ENCODE measurements at regions not wholly inside any gene's neighbourhood (a gene's known extent, or its start where the extent isn't known, plus 50 kb on each side); places are given as distances from the start of the nearest gene placed in this dataset.
"Not testable (repeated sequence)": the region's sequence is repeated elsewhere in the genome, so short reads cannot be mapped to it uniquely, and the experiment has no call there.

DNA sequence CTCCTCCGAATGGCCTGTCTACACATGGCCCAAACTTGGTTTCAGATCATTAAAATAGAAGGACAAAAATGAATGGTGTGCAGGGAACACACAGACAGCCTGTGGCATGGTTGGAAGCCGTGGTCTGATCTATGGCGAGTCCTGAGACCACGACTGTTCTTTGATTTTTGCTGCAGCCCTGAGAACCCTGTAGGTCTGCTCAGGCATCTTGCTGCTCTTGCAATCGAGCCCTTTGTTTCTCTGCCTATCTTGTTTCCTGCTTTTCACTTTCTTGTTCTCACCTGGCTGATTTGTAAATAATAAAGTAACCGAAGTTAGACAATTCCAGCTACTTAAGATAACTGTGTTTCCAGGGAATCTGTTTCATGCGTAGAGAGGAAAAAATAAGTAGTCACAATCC is 54.1 kb upstream of the NBPF9 start:
- CTCF ChIA-PET; H3K27ac Mint-ChIP-seq (ENCODE audit: unreplicated experiment); H3K9me3 Mint-ChIP-seq (ENCODE audit: low read depth, unreplicated experiment); BruUV-seq (replicated peaks); intact Hi-C loops (cut with micrococcal nuclease; ENCODE audit: unreplicated experiment); H3K36me3 Mint-ChIP-seq (ENCODE audit: insufficient read depth, unreplicated experiment); H3K4me3 Mint-ChIP-seq (ENCODE audit: low read depth, unreplicated experiment); DNase-seq; H3K27me3 Mint-ChIP-seq (ENCODE audit: unreplicated experiment): not testable (repeated sequence)
- peaks cover 11% of the 10 kb centered on the region for H3K4me1 Mint-ChIP-seq (ENCODE audit: low read depth, unreplicated experiment)

DNA sequence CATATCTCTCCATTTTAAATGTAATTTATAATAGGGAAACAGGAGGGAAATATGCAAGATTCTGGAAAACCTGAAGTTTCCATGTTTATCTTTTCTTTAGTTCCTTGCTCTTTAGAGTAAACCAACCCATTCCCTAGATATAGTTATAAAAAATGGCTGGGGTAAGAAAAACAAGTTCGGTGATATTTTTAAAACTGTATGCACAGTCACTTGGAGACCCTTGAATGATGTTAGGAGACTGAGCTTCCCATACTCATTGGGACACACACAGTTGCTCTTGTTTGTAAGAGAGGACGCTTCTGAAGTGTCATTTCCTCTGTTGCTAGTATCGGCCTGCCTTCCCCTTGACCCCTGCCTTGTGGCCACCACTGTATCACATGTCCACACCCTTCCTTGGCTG is 55.0 kb upstream of the NBPF9 start:
- CTCF ChIA-PET; DNase-seq; H3K9me3 Mint-ChIP-seq (ENCODE audit: low read depth, unreplicated experiment); BruUV-seq (replicated peaks); H3K4me3 Mint-ChIP-seq (ENCODE audit: low read depth, unreplicated experiment); H3K36me3 Mint-ChIP-seq (ENCODE audit: insufficient read depth, unreplicated experiment); H3K27ac Mint-ChIP-seq (ENCODE audit: unreplicated experiment); H3K27me3 Mint-ChIP-seq (ENCODE audit: unreplicated experiment); intact Hi-C loops (cut with micrococcal nuclease; ENCODE audit: unreplicated experiment): not testable (repeated sequence)
- peaks cover 11% of the 10 kb centered on the region for H3K4me1 Mint-ChIP-seq (ENCODE audit: low read depth, unreplicated experiment)

DNA sequence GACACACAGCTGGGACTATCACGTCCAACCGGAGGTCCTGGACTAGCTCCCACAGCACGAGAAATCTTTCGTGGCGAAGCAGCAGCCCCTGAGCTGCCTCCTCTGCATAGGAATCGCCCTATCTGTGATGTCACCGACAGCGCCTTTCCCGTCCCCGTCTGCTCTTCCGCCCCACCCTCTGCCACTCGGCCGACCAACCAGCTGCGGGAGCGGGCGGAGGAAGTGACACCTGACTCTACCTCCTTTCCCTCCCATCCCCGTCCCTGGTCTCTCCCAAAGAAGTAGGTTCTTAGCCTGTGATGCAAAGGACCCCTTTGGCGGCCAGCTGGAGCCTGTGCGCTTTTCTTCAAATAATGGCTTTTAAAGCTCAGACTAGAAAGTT is 59.7 kb upstream of the NBPF9 start:
- CTCF ChIA-PET; intact Hi-C loops (cut with micrococcal nuclease; ENCODE audit: unreplicated experiment); H3K9me3 Mint-ChIP-seq (ENCODE audit: low read depth, unreplicated experiment); DNase-seq; H3K36me3 Mint-ChIP-seq (ENCODE audit: insufficient read depth, unreplicated experiment); H3K27me3 Mint-ChIP-seq (ENCODE audit: unreplicated experiment); BruUV-seq (replicated peaks): not testable (repeated sequence)
- Mint-ChIP-seq H3K27ac (ENCODE audit: unreplicated experiment) (peak overlapping the region; percentile 81), H3K4me1 (ENCODE audit: low read depth, unreplicated experiment) (peaks cover 11% of the 10 kb centered on the region), H3K4me3 (ENCODE audit: low read depth, unreplicated experiment) (peak overlapping the region; percentile 58)

DNA sequence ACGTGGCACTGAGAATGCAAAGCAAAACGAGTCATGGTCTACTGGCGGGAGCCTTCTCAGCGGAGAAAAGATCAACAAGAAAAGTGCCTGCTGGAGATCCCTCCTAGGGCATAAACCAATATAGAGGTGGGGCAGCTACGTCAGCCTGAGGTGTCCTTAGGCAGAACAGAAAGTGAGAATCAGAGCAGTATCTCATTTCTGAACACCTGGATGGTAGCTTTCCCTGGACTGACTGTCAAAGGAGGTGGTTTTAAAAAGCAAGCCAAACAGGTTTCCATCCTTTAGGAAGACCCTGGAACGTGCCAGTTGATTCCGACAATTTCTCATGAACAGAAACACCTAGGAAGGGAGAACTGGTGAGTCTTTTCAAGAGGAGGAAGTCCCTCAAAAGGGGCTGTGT is 71.4 kb upstream of the NBPF9 start:
- CTCF ChIA-PET; H3K27me3 Mint-ChIP-seq (ENCODE audit: unreplicated experiment); DNase-seq; H3K4me1 Mint-ChIP-seq (ENCODE audit: low read depth, unreplicated experiment); H3K9me3 Mint-ChIP-seq (ENCODE audit: low read depth, unreplicated experiment); intact Hi-C loops (cut with micrococcal nuclease; ENCODE audit: unreplicated experiment); H3K36me3 Mint-ChIP-seq (ENCODE audit: insufficient read depth, unreplicated experiment); H3K27ac Mint-ChIP-seq (ENCODE audit: unreplicated experiment); BruUV-seq (replicated peaks); H3K4me3 Mint-ChIP-seq (ENCODE audit: low read depth, unreplicated experiment): not testable (repeated sequence)

DNA sequence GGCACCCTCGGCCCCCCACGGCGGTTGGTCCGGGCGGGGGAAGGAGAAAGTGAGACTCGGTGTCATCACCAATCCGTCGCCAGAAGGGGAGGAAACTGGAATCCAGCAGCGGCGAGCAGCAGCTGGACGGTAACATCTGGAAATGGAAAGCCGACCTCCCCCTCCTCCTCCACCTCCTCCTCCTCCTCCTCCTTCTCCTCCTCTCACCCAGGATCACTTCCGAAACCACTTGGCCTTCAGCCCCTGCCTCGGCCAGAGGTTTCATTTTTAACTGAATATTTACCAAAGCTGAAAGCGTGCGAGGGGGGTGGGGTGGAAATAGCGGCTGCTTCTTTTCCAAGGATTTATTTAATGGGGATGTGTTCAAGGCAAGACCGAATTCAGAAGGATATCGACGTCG is 72.5 kb upstream of the NBPF9 start:
- H3K4me3 Mint-ChIP-seq (ENCODE audit: low read depth, unreplicated experiment): peak overlapping the region; percentile 24
- H3K9me3 Mint-ChIP-seq (ENCODE audit: low read depth, unreplicated experiment); BruUV-seq (replicated peaks); intact Hi-C loops (cut with micrococcal nuclease; ENCODE audit: unreplicated experiment); H3K27me3 Mint-ChIP-seq (ENCODE audit: unreplicated experiment); CTCF ChIA-PET; H3K27ac Mint-ChIP-seq (ENCODE audit: unreplicated experiment); H3K36me3 Mint-ChIP-seq (ENCODE audit: insufficient read depth, unreplicated experiment); H3K4me1 Mint-ChIP-seq (ENCODE audit: low read depth, unreplicated experiment): not testable (repeated sequence)
- peak; percentile 17 for DNase-seq

DNA sequence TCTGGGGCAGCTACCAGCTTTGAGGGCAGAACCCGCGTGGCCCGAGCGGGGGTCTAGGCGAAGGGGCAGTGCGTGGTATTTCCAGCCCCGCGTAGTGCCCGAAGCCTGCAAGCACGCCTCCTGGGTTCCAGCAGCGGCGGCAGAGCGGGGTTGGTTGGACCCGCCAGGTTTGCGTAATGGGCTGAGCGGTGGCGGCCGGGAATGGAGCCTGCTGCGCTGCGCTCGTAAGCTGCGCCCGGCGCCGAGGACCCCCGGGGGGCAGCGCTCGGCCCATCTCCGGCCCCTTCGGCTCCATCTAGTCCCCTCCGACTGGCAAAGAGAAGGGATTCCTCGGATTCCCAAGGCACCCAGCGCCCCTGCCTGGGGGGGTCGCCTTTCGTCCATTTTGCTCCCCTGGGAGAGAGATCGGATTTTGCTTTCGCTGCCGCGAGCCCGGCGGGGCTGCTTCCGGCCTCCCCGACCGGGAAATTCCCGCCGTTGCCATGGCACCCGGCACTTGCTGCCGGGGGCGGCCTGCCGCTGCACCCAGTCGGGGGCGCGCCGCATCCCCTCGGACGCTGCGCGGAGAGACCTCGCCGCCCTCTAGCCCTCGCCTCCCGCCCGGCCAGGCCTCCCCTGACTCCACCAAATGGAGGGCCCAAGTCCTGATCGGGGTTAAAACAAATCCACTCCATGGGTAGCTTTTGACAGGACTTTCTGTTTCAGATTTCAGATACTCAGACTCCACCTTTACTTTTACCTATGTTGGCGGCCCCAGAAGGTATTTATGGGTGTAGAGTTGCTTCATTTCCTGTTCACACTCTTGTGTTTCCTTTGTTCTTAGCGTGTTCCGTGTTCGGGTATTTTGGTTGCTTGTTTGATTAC is 73.3 kb upstream of the NBPF9 start:
- BruUV-seq (replicated peaks): TSS peak; percentile 89

DNA sequence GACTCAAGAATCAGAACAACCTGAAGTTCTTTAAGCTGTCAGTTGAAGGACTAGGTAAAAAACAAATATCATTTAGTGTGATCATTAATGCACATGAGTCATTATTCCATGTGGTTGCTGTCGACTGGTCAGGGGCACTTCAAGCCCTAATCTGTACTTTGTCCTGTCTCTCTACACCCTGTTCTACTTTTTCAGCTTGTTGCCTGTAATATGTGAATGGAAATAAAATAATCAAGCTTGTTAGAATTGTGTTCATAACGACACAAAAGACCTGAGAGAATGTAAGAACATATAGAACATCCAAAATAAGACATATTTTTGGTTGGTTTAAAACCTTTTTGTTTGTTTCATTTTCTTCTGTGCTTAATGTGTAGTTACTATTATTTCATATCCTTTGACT is 87.4 kb upstream of the NBPF9 start:
- H3K4me3 Mint-ChIP-seq (ENCODE audit: low read depth, unreplicated experiment); H3K4me1 Mint-ChIP-seq (ENCODE audit: low read depth, unreplicated experiment); DNase-seq; CTCF ChIA-PET; H3K9me3 Mint-ChIP-seq (ENCODE audit: low read depth, unreplicated experiment); H3K27me3 Mint-ChIP-seq (ENCODE audit: unreplicated experiment); H3K27ac Mint-ChIP-seq (ENCODE audit: unreplicated experiment); H3K36me3 Mint-ChIP-seq (ENCODE audit: insufficient read depth, unreplicated experiment); BruUV-seq (replicated peaks); intact Hi-C loops (cut with micrococcal nuclease; ENCODE audit: unreplicated experiment): not testable (repeated sequence)

More for the DNA sequence above, 73.3 kb upstream of the NBPF9 start:
- intact Hi-C loops (cut with micrococcal nuclease; ENCODE audit: unreplicated experiment); H3K9me3 Mint-ChIP-seq (ENCODE audit: low read depth, unreplicated experiment); H3K27me3 Mint-ChIP-seq (ENCODE audit: unreplicated experiment); H3K36me3 Mint-ChIP-seq (ENCODE audit: insufficient read depth, unreplicated experiment); CTCF ChIA-PET; H3K4me1 Mint-ChIP-seq (ENCODE audit: low read depth, unreplicated experiment); H3K27ac Mint-ChIP-seq (ENCODE audit: unreplicated experiment): not testable (repeated sequence)
- peak; percentile 71 for DNase-seq
- peak overlapping the region; percentile 68 for H3K4me3 Mint-ChIP-seq (ENCODE audit: low read depth, unreplicated experiment)

DNA sequence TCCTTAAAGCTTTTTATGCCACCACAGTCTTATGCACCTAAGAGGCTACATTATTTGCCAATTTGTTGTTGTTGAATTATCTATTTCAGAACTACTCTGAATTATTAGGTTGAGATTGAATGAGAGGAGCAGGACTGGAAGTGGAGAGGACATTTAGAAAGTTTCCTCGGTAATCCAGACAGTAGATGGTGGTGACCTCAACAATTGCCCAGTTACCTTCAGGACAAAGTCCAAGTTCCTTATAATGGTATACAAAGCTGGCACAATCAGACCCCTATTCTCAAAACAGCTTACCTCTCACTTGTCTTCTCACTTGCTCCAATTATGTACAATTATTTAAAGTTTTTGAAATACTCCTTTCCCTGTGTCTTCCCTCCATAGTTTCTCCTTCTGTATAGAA is 93.3 kb upstream of the NBPF9 start:
- H3K4me3 Mint-ChIP-seq (ENCODE audit: low read depth, unreplicated experiment); H3K4me1 Mint-ChIP-seq (ENCODE audit: low read depth, unreplicated experiment); BruUV-seq (replicated peaks); DNase-seq; H3K27me3 Mint-ChIP-seq (ENCODE audit: unreplicated experiment); CTCF ChIA-PET; H3K36me3 Mint-ChIP-seq (ENCODE audit: insufficient read depth, unreplicated experiment); intact Hi-C loops (cut with micrococcal nuclease; ENCODE audit: unreplicated experiment); H3K27ac Mint-ChIP-seq (ENCODE audit: unreplicated experiment); H3K9me3 Mint-ChIP-seq (ENCODE audit: low read depth, unreplicated experiment): not testable (repeated sequence)

DNA sequence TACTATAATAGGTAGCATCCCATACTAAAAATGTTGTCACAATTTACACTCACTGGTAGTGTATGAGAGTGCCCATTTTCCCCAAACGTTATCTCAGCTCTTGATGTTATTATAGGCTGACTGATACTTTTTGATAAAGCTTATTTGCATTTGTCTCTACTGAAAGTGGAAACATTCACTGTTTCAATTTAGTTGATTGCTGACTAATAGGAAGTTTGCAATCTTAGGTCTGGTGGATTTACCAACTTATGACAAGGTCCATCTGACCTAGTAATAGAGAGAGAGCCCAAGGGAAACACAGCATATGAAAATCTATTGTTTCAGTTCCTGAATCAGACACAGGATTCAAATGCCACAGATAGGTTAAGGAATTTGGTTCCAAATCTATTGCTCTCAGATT is 97.2 kb upstream of the NBPF9 start:
- H3K27ac Mint-ChIP-seq (ENCODE audit: unreplicated experiment); H3K4me3 Mint-ChIP-seq (ENCODE audit: low read depth, unreplicated experiment); H3K4me1 Mint-ChIP-seq (ENCODE audit: low read depth, unreplicated experiment); H3K9me3 Mint-ChIP-seq (ENCODE audit: low read depth, unreplicated experiment); CTCF ChIA-PET; DNase-seq; H3K36me3 Mint-ChIP-seq (ENCODE audit: insufficient read depth, unreplicated experiment); intact Hi-C loops (cut with micrococcal nuclease; ENCODE audit: unreplicated experiment); H3K27me3 Mint-ChIP-seq (ENCODE audit: unreplicated experiment); BruUV-seq (replicated peaks): not testable (repeated sequence)

DNA sequence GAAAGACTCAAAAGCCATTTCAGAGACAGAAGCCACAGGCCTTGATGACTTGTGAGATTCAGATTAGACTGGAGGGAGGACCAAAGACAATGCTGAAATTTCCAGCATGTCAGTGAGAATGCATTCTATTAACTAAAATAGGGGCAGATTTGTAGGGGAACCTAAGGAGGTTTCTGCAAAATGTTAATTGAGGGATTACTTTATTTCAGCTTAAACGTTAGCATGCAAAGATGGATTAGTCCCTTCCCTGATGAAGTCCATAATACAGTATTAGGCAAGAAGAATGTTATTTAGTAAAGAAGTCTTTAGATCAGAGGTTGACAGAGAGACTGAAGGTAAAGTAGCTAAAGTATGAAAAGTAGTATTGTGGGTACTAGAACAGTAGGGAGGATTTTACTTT is 98.9 kb upstream of the NBPF9 start:
- H3K27me3 Mint-ChIP-seq (ENCODE audit: unreplicated experiment); H3K27ac Mint-ChIP-seq (ENCODE audit: unreplicated experiment); H3K9me3 Mint-ChIP-seq (ENCODE audit: low read depth, unreplicated experiment); BruUV-seq (replicated peaks); H3K4me1 Mint-ChIP-seq (ENCODE audit: low read depth, unreplicated experiment); H3K36me3 Mint-ChIP-seq (ENCODE audit: insufficient read depth, unreplicated experiment); H3K4me3 Mint-ChIP-seq (ENCODE audit: low read depth, unreplicated experiment); DNase-seq; CTCF ChIA-PET; intact Hi-C loops (cut with micrococcal nuclease; ENCODE audit: unreplicated experiment): not testable (repeated sequence)

Measured in Calu3 (cell line).